OCI-LY7 (cell line): ENCODE measurements at regions not wholly inside any gene's neighbourhood (a gene's known extent, or its start where the extent isn't known, plus 50 kb on each side); places are given as distances from the start of the nearest gene placed in this dataset.

Source experiments
- CTCF ChIP-seq: fragments of 200-600 bp; sonication (generic); conservative IDR thresholded peaks from 2 replicates; pipeline ENCODE4 v1.5.1; 2014; ENCODE audit warnings: mild to moderate bottlenecking, antibody characterized with exemption, low read length, moderate library complexity, mixed read lengths
- EZH2phosphoT487 ChIP-seq: fragments of 200-600 bp; sonication (generic); IDR thresholded peaks from 2 replicates; pipeline ENCODE4 v1.6.1; 2018; ENCODE audit warnings: low read depth, borderline replicate concordance, mild to moderate bottlenecking, mixed run types, antibody characterized with exemption, low read length, moderate library complexity, mixed read lengths

GRCh38 chrX:39509157-39509556 is 588.6 kb downstream of the BCOR start:
- TF ChIP-seq EZH2phosphoT487 (no peak), CTCF (no peak)
